ENCODE measurements at regions not wholly inside any gene's neighbourhood (a gene's known extent, or its start where the extent isn't known, plus 50 kb on each side); places are given as distances from the start of the nearest gene placed in this dataset.

DNA sequence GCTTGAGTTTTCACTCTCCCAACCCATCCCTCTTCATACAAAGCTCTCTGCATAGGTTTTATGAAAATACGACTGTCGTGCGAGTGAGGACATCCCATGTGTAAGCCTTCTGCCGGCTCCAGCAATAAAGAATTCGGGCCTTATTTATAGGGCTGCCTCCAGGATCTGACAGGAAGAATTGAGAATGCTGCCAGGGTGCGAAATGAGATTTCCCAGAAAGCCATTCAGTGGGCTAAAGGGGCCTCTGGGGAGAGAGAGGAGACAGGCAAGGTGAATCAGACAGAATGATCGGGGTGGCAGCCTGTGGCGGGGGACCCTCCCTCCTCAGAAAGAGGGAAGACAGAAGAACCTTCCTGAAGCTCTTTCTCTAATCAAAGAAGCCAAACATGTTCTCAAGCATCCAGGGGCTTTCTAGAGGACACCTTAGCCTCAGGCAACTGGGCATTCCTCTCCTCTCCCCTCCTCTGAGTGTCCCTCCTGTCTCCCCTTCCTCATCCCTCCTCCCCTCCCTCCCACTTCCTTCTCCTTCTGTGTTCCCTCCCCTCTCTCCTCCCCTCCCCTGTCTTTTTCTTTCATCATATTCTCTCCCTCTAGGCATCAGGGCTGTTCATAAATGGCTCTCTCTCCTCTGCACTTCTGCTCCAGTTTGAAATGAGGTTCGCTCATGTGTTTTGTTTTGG lies 410.9 kb downstream of the TYW1 start:
- Mint-ChIP-seq H3K27me3 (ENCODE audit: insufficient read depth, low read depth, poor library complexity) (peaks cover 3% of the 10 kb centered on the region), H3K4me1 (no peaks in the 10 kb centered on the region), H3K36me3 (ENCODE audit: low read depth) (peaks cover 15% of the 10 kb centered on the region; the same call in 2 of the 3 replicates), H3K27ac (no peak overlapping the region), H3K4me3 (no peak overlapping the region), H3K9me3 (peaks cover 96% of the 10 kb centered on the region)
- no peak overlapping the region for H3K27ac ChIP-seq (ENCODE audit: low read depth)
- no peak overlapping the region for H3K4me3 ChIP-seq
- 0 out of 2 replicates have a peak overlapping the region, but pooled peaks have one; percentile 69 for H2AFZ ChIP-seq
- no peaks in the 10 kb centered on the region for H3K4me1 ChIP-seq (ENCODE audit: insufficient read depth)
- no peak for TF ChIP-seq EZH2 (IDR thresholded peaks at IDR 0.05; ENCODE audit: low read depth, unreplicated experiment)
- TF ChIP-seq STAT1 (IDR thresholded peaks at IDR 0.05; ENCODE audit: unreplicated experiment): no peak
- no peak for TF ChIP-seq CREB1 (CRISPR knock-in tag; IDR thresholded peaks at IDR 0.05; ENCODE audit: low read depth)
- TF ChIP-seq, protein P1, sequence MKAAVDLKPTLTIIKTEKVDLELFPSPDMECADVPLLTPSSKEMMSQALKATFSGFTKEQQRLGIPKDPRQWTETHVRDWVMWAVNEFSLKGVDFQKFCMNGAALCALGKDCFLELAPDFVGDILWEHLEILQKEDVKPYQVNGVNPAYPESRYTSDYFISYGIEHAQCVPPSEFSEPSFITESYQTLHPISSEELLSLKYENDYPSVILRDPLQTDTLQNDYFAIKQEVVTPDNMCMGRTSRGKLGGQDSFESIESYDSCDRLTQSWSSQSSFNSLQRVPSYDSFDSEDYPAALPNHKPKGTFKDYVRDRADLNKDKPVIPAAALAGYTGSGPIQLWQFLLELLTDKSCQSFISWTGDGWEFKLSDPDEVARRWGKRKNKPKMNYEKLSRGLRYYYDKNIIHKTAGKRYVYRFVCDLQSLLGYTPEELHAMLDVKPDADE (IDR thresholded peaks at IDR 0.05): no peak
- TF ChIP-seq NANOG (IDR thresholded peaks at IDR 0.05; ENCODE audit: borderline replicate concordance): no peak
- no peak for TF ChIP-seq ZNF114 (CRISPR knock-in tag; IDR thresholded peaks at IDR 0.05)
- TF ChIP-seq, protein P2, sequence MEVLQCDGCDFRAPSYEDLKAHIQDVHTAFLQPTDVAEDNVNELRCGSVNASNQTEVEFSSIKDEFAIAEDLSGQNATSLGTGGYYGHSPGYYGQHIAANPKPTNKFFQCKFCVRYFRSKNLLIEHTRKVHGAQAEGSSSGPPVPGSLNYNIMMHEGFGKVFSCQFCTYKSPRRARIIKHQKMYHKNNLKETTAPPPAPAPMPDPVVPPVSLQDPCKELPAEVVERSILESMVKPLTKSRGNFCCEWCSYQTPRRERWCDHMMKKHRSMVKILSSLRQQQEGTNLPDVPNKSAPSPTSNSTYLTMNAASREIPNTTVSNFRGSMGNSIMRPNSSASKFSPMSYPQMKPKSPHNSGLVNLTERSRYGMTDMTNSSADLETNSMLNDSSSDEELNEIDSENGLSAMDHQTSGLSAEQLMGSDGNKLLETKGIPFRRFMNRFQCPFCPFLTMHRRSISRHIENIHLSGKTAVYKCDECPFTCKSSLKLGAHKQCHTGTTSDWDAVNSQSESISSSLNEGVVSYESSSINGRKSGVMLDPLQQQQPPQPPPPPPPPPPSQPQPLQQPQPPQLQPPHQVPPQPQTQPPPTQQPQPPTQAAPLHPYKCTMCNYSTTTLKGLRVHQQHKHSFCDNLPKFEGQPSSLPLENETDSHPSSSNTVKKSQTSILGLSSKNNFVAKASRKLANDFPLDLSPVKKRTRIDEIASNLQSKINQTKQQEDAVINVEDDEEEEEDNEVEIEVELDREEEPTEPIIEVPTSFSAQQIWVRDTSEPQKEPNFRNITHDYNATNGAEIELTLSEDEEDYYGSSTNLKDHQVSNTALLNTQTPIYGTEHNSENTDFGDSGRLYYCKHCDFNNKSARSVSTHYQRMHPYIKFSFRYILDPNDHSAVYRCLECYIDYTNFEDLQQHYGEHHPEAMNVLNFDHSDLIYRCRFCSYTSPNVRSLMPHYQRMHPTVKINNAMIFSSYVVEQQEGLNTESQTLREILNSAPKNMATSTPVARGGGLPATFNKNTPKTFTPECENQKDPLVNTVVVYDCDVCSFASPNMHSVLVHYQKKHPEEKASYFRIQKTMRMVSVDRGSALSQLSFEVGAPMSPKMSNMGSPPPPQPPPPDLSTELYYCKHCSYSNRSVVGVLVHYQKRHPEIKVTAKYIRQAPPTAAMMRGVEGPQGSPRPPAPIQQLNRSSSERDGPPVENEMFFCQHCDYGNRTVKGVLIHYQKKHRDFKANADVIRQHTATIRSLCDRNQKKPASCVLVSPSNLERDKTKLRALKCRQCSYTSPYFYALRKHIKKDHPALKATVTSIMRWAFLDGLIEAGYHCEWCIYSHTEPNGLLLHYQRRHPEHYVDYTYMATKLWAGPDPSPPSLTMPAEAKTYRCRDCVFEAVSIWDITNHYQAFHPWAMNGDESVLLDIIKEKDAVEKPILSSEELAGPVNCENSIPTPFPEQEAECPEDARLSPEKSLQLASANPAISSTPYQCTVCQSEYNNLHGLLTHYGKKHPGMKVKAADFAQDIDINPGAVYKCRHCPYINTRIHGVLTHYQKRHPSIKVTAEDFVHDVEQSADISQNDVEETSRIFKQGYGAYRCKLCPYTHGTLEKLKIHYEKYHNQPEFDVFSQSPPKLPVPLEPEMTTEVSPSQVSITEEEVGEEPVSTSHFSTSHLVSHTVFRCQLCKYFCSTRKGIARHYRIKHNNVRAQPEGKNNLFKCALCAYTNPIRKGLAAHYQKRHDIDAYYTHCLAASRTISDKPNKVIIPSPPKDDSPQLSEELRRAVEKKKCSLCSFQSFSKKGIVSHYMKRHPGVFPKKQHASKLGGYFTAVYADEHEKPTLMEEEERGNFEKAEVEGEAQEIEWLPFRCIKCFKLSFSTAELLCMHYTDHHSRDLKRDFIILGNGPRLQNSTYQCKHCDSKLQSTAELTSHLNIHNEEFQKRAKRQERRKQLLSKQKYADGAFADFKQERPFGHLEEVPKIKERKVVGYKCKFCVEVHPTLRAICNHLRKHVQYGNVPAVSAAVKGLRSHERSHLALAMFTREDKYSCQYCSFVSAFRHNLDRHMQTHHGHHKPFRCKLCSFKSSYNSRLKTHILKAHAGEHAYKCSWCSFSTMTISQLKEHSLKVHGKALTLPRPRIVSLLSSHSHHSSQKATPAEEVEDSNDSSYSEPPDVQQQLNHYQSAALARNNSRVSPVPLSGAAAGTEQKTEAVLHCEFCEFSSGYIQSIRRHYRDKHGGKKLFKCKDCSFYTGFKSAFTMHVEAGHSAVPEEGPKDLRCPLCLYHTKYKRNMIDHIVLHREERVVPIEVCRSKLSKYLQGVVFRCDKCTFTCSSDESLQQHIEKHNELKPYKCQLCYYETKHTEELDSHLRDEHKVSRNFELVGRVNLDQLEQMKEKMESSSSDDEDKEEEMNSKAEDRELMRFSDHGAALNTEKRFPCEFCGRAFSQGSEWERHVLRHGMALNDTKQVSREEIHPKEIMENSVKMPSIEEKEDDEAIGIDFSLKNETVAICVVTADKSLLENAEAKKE (CRISPR knock-in tag; IDR thresholded peaks at IDR 0.05): no peak
- TF ChIP-seq, protein P3, sequence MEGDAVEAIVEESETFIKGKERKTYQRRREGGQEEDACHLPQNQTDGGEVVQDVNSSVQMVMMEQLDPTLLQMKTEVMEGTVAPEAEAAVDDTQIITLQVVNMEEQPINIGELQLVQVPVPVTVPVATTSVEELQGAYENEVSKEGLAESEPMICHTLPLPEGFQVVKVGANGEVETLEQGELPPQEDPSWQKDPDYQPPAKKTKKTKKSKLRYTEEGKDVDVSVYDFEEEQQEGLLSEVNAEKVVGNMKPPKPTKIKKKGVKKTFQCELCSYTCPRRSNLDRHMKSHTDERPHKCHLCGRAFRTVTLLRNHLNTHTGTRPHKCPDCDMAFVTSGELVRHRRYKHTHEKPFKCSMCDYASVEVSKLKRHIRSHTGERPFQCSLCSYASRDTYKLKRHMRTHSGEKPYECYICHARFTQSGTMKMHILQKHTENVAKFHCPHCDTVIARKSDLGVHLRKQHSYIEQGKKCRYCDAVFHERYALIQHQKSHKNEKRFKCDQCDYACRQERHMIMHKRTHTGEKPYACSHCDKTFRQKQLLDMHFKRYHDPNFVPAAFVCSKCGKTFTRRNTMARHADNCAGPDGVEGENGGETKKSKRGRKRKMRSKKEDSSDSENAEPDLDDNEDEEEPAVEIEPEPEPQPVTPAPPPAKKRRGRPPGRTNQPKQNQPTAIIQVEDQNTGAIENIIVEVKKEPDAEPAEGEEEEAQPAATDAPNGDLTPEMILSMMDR (conservative IDR thresholded peaks at IDR 0.05; ENCODE audit: low read depth in 2 of 2): no peak
- no peak for TF ChIP-seq ZNF331 (CRISPR knock-in tag; IDR thresholded peaks at IDR 0.05; ENCODE audit: low read depth)
- TF ChIP-seq, protein P4, sequence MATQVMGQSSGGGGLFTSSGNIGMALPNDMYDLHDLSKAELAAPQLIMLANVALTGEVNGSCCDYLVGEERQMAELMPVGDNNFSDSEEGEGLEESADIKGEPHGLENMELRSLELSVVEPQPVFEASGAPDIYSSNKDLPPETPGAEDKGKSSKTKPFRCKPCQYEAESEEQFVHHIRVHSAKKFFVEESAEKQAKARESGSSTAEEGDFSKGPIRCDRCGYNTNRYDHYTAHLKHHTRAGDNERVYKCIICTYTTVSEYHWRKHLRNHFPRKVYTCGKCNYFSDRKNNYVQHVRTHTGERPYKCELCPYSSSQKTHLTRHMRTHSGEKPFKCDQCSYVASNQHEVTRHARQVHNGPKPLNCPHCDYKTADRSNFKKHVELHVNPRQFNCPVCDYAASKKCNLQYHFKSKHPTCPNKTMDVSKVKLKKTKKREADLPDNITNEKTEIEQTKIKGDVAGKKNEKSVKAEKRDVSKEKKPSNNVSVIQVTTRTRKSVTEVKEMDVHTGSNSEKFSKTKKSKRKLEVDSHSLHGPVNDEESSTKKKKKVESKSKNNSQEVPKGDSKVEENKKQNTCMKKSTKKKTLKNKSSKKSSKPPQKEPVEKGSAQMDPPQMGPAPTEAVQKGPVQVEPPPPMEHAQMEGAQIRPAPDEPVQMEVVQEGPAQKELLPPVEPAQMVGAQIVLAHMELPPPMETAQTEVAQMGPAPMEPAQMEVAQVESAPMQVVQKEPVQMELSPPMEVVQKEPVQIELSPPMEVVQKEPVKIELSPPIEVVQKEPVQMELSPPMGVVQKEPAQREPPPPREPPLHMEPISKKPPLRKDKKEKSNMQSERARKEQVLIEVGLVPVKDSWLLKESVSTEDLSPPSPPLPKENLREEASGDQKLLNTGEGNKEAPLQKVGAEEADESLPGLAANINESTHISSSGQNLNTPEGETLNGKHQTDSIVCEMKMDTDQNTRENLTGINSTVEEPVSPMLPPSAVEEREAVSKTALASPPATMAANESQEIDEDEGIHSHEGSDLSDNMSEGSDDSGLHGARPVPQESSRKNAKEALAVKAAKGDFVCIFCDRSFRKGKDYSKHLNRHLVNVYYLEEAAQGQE (IDR thresholded peaks at IDR 0.05; ENCODE audit: unreplicated experiment): no peak
- no peak for TF ChIP-seq POLR2AphosphoS5 (IDR thresholded peaks at IDR 0.05; ENCODE audit: low read depth)
- no peak for TF ChIP-seq EZH2phosphoT487 (IDR thresholded peaks at IDR 0.05; ENCODE audit: unreplicated experiment)
- no peak for TF ChIP-seq JUNB (IDR thresholded peaks at IDR 0.05; ENCODE audit: unreplicated experiment)
- ATAC-seq: no peak
- H3K9me2 ChIP-seq (ENCODE audit: insufficient read depth): no peaks in the 10 kb centered on the region
- H4K20me1 ChIP-seq (replicated peaks; ENCODE audit: insufficient read depth): no peaks in the 10 kb centered on the region
- H3K36me3 ChIP-seq (ENCODE audit: insufficient read depth): no peaks in the 10 kb centered on the region; the same call in 1 of the 2 replicates
- H3K27me3 ChIP-seq (ENCODE audit: insufficient read depth): no peaks in the 10 kb centered on the region
- H3F3A ChIP-seq (replicated peaks; ENCODE audit: low read depth): no peaks in the 10 kb centered on the region
- no peak overlapping the region for H3K4me2 ChIP-seq
- no peak for DNase-seq (ENCODE audit: low spot score)
- no peaks in the 10 kb centered on the region for H3K79me2 ChIP-seq (replicated peaks; ENCODE audit: insufficient read depth)
